Suprapubic skin (tissue), 4 donors: ENCODE measurements at regions not wholly inside any gene's neighbourhood (a gene's known extent, or its start where the extent isn't known, plus 50 kb on each side); places are given as distances from the start of the nearest gene placed in this dataset.

Experiments
- DNase-seq, 2 donors: peaks; one replicate each; pipeline ENCODE4 v3.0.0-alpha.2; 2019; ENCODE audit warnings: low spot score in 2 of 2
- H3K27ac ChIP-seq: fragments of 200-600 bp; sonication (generic); one replicate; pipeline ENCODE4 v1.5.1; 2019
- H3K27me3 ChIP-seq: fragments of 200-600 bp; sonication (generic); one replicate; pipeline ENCODE4 v1.5.1; 2019
- H3K36me3 ChIP-seq: fragments of 200-600 bp; sonication (generic); one replicate; pipeline ENCODE4 v1.5.1; 2019
- H3K4me1 ChIP-seq: fragments of 200-600 bp; sonication (generic); one replicate; pipeline ENCODE4 v1.5.1; 2019
- H3K4me3 ChIP-seq: fragments of 200-600 bp; sonication (generic); one replicate; pipeline ENCODE4 v1.5.1; 2019; ENCODE audit warnings: mild to moderate bottlenecking
- H3K9me3 ChIP-seq: fragments of 200-600 bp; sonication (generic); one replicate; pipeline ENCODE4 v1.5.1; 2019
- EP300 ChIP-seq: sonication (generic); formaldehyde crosslinking; IDR thresholded peaks from one replicate; pipeline ENCODE4 v1.6.1; 2017; ENCODE audit warnings: antibody characterized with exemption
- POLR2A ChIP-seq, 2 donors: fragments of 450-650 bp; IDR thresholded peaks; one replicate each; pipeline ENCODE4 v1.6.1; 2017; ENCODE audit warnings: antibody characterized with exemption in 2 of 2, mild to moderate bottlenecking in 2 of 2, moderate library complexity in 2 of 2
- POLR2AphosphoS5 ChIP-seq, 3 donors: sonication (generic); formaldehyde crosslinking; IDR thresholded peaks; one replicate each; pipeline ENCODE4 v1.6.1; 2017; ENCODE audit warnings: antibody characterized with exemption in 3 of 3
- WGBS: methylation state at CpG from one replicate; pipeline ENCODE4 v1.1.5; 2018; 5-methylcytosine and 5-hydroxymethylcytosine counted together
- TF ChIP-seq, protein P1 (sequence below), 2 donors: fragments of 200-600 bp in 1 of 2; fragments of 450-650 bp in 1 of 2; sonication (generic) in 1 of 2; IDR thresholded peaks; one replicate each; pipeline ENCODE4 v1.5.1; 2016 to 2019; ENCODE audit warnings: antibody characterized with exemption in 2 of 2, mild to moderate bottlenecking in 1 of 2, moderate library complexity in 1 of 2

DNA sequence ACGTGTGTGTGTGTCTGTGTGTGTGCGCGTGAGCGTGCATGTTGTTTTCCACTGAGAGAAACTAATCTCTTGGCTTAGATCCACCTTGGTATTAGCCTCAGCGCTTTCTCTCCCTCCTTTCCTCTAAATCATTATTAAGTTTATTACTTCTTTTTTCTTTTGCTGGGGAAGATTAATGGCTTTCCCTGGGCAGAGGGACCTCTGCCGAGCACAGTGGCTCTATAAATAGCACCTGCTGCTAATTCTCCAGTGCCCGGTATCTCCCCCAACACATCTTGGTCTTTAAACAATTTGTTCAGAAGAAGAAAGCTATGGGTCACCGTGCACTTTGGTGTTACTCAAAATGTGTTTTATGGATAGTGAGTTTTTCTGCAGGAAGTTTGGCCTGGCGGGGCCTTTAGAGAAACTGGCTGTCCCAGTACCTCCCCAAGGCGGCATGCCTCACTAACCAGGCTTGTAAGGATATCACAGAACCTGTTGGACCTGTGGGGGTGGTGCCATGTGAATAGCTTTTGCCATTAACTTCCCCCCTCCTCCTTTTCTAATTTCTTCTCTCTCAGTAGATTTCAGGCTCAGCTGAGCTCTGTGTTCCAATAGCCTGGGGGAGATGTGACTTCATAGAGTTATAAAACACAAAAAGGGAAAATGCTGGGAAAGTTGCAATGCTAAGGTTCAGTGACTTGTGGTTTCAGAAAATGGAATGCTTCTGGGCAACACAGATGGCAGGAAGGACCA, 70.1 kb upstream of the RAB11FIP2 start:
- Histone ChIP-seq H3K27ac (no peak overlapping the region), H3K4me1 (peaks cover 18% of the 10 kb centered on the region), H3K4me3 (no peak overlapping the region), H3K9me3 (no peaks in the 10 kb centered on the region), H3K27me3 (no peaks in the 10 kb centered on the region), H3K36me3 (no peaks in the 10 kb centered on the region)
- no peak for DNase-seq
- TF ChIP-seq POLR2A (IDR thresholded peaks at IDR 0.05) (no peak), EP300 (no peak), POLR2AphosphoS5 (IDR thresholded peaks at IDR 0.05) (no peak)
- TF ChIP-seq, protein P1, sequence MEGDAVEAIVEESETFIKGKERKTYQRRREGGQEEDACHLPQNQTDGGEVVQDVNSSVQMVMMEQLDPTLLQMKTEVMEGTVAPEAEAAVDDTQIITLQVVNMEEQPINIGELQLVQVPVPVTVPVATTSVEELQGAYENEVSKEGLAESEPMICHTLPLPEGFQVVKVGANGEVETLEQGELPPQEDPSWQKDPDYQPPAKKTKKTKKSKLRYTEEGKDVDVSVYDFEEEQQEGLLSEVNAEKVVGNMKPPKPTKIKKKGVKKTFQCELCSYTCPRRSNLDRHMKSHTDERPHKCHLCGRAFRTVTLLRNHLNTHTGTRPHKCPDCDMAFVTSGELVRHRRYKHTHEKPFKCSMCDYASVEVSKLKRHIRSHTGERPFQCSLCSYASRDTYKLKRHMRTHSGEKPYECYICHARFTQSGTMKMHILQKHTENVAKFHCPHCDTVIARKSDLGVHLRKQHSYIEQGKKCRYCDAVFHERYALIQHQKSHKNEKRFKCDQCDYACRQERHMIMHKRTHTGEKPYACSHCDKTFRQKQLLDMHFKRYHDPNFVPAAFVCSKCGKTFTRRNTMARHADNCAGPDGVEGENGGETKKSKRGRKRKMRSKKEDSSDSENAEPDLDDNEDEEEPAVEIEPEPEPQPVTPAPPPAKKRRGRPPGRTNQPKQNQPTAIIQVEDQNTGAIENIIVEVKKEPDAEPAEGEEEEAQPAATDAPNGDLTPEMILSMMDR (IDR thresholded peaks at IDR 0.05) = no peak
- 28% methylated on average over 10 of the region's 10 CpGs for WGBS

DNA sequence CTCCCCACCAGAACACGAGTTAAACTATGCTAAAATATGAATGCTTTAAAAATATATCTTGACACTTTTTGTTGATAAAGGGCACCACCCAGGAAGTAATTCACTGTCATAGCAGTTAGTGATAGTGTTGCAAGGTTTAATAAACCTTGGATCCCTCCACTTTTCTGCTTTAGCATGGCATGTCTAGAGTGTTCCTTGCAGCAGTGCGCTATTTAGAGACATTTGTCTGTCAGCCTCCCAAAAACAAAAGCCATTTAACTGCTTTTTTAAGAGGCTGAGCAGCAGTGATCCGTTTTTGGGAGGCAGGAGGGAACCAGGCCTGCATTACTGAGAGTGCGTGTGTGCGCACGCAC, 69.6 kb upstream of the RAB11FIP2 start:
- Histone ChIP-seq H3K4me1 (peaks cover 18% of the 10 kb centered on the region), H3K27ac (no peak overlapping the region), H3K9me3 (no peaks in the 10 kb centered on the region), H3K36me3 (no peaks in the 10 kb centered on the region), H3K4me3 (no peak overlapping the region), H3K27me3 (no peaks in the 10 kb centered on the region)
- TF ChIP-seq POLR2AphosphoS5 (IDR thresholded peaks at IDR 0.05) (no peak), EP300 (no peak), POLR2A (IDR thresholded peaks at IDR 0.05) (no peak)
- TF ChIP-seq, protein P1 (IDR thresholded peaks at IDR 0.05) = no peak
- DNase-seq = no peak
- WGBS = 33% methylated on average over 6 of the region's 6 CpGs

DNA sequence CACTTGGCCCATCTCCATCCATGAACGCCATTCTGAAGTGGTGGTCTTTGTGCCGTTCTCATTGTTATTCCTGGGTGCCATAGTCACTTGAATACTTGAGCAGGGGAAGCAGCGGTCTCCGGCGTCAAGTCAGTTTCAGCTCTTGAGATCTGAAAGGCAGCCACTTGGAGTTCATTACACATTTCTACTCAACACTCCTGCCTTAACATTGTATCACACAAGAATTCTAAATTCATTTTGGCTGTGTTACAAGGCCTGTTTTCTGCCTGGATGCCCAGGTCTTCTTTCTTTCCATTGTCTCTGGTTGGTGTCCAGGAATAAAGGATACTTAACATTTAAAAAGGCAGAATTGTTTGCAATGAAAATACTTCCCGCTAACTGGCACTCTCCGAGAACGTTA, 69.0 kb upstream of the RAB11FIP2 start:
- WGBS = 92% methylated on average over 8 of the region's 8 CpGs
- no peaks in the 10 kb centered on the region for H3K36me3 ChIP-seq
- no peak overlapping the region for H3K27ac ChIP-seq
- TF ChIP-seq EP300 = no peak
- no peak for TF ChIP-seq POLR2A (IDR thresholded peaks at IDR 0.05)
- TF ChIP-seq POLR2AphosphoS5 (IDR thresholded peaks at IDR 0.05) = no peak
- DNase-seq = no peak
- H3K4me3 ChIP-seq = no peak overlapping the region
- H3K27me3 ChIP-seq = no peaks in the 10 kb centered on the region
- H3K4me1 ChIP-seq = peaks cover 18% of the 10 kb centered on the region
- no peaks in the 10 kb centered on the region for H3K9me3 ChIP-seq

DNA sequence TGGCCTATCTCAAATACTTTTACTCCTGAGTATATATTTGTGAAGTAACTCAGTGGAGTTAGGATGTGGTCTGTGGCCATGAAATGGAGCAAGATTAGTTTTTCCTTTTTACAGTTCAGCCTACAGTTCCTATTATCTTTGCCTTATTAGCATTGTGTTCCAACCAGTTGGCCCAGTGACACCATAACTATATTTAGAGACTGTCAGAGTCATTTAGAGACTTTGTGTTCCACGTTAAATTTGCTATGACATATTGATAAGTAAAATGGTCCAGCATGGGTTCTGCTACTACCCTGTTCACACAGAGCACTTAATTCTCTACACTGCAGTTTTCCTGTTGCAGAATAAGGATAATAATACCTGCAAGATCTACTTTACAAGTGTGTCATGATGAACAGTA, 68.3 kb upstream of the RAB11FIP2 start:
- no peak for DNase-seq
- TF ChIP-seq POLR2AphosphoS5 (IDR thresholded peaks at IDR 0.05) (no peak), POLR2A (IDR thresholded peaks at IDR 0.05) (no peak), EP300 (no peak)
- TF ChIP-seq, protein P1 (IDR thresholded peaks at IDR 0.05) = no peak
- Histone ChIP-seq H3K27me3 (no peaks in the 10 kb centered on the region), H3K4me3 (no peak overlapping the region), H3K36me3 (no peaks in the 10 kb centered on the region), H3K27ac (no peak overlapping the region), H3K4me1 (peaks cover 18% of the 10 kb centered on the region), H3K9me3 (no peaks in the 10 kb centered on the region)
- 51% methylated on average over 1 of the region's 1 CpG for WGBS

DNA sequence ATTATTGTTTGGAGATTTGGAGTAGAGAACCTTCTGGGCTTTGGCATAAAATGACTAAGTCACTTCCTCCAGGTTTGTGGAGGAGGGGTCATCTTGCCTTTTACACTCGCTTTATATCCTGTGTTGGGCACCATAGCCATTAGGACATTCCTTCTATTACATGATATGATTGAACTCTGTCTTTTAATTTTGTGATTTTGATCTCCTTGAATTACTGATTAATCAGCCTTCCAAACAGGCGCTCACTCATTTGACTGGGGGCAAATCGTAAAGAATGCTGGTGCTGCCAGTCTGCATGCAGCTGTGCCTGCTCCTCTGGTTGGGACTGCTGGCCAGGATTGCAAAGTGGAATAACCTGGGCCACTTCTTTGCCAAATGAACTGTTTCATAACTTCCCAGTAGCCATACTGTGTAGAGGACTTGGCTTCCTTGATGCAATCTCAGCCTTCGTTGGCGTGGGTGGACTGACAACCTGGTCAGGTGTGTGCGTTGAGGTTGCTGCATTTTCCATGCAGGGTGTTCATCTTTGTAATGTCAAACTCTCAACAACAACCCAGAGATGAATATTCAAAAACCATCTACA, 65.9 kb upstream of the RAB11FIP2 start:
- Histone ChIP-seq H3K36me3 (no peaks in the 10 kb centered on the region), H3K4me3 (no peak overlapping the region), H3K4me1 (peaks cover 23% of the 10 kb centered on the region), H3K27ac (no peak overlapping the region), H3K27me3 (no peaks in the 10 kb centered on the region), H3K9me3 (no peaks in the 10 kb centered on the region)
- no peak for DNase-seq
- no peak for TF ChIP-seq POLR2AphosphoS5 (IDR thresholded peaks at IDR 0.05)
- WGBS = 57% methylated on average over 4 of the region's 6 CpGs

DNA sequence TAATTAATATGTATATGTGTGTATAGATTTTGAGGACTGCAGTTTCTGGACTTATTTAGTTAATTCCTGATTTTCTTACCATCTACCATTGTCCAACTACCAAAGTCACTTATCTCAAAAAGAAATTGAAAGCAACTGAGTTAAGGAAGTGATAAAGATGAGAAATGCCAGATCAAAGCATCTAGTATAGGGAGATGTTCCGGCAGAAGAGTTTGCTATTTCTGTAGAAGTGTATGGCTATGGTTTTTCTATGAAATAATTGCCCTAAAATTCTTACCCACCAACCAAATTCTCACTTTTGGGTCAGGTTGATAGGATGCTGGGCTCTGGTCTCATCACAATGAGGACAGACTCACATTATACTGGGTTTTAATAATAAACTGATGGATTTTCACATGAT, 64.0 kb upstream of the RAB11FIP2 start:
- H3K4me1 ChIP-seq = peaks cover 12% of the 10 kb centered on the region
- TF ChIP-seq EP300 (no peak), POLR2AphosphoS5 (IDR thresholded peaks at IDR 0.05) (no peak), POLR2A (IDR thresholded peaks at IDR 0.05) (no peak)
- TF ChIP-seq, protein P1 (IDR thresholded peaks at IDR 0.05) = no peak
- H3K27ac ChIP-seq = no peak overlapping the region
- no peaks in the 10 kb centered on the region for H3K27me3 ChIP-seq
- H3K36me3 ChIP-seq = no peaks in the 10 kb centered on the region
- WGBS = 91% methylated on average over 1 of the region's 1 CpG
- no peaks in the 10 kb centered on the region for H3K9me3 ChIP-seq
- H3K4me3 ChIP-seq = no peak overlapping the region
- DNase-seq = no peak
